ENCODE measurements at regions not wholly inside any gene's neighbourhood (a gene's known extent, or its start where the extent isn't known, plus 50 kb on each side); places are given as distances from the start of the nearest gene placed in this dataset.

- no peaks in the 10 kb centered on the region for H4K20me1 ChIP-seq (ENCODE audit: insufficient read depth, low read length)
- no peak overlapping the region for H3K9ac ChIP-seq (ENCODE audit: low read depth, low read length)
- no peak for TF ChIP-seq EZH2 (IDR thresholded peaks at IDR 0.05; ENCODE audit: borderline replicate concordance, low read depth, low read length, severe bottlenecking)
- no peak for TF ChIP-seq CTCF (IDR thresholded peaks at IDR 0.05; ENCODE audit: borderline replicate concordance, extremely low read depth, low read length, poor library complexity, severe bottlenecking)
- H3K79me2 ChIP-seq (ENCODE audit: insufficient read depth, low read length): no peaks in the 10 kb centered on the region
- no peak overlapping the region for H2AFZ ChIP-seq (ENCODE audit: low read depth, low read length)
- no peaks in the 10 kb centered on the region for H3K36me3 ChIP-seq (ENCODE audit: insufficient read depth, low read length)
- ATAC-seq (ENCODE audit: insufficient read depth, low read depth) (no peak), DNase-seq (no peak)
- H3K4me2 ChIP-seq (ENCODE audit: insufficient read depth, low read length): no peak overlapping the region
- no peak overlapping the region for H3K4me3 ChIP-seq (ENCODE audit: low read depth in 1 of 2, low read length in 2 of 2)
- H3K27me3 ChIP-seq (ENCODE audit: insufficient read depth, low read length, poor library complexity): peaks cover 4% of the 10 kb centered on the region
- H3K4me1 ChIP-seq (ENCODE audit: insufficient read depth, low read length): no peaks in the 10 kb centered on the region
- H3K9me3 ChIP-seq (ENCODE audit: insufficient read depth, low read length, severe bottlenecking): no peaks in the 10 kb centered on the region
- no peak overlapping the region for H3K27ac ChIP-seq (ENCODE audit: low read length)
Measured at GRCh38 chr11:130580891-130581492, 132.5 kb downstream of the ADAMTS15 start.

- Histone ChIP-seq H4K20me1 (ENCODE audit: insufficient read depth, low read length) (no peaks in the 10 kb centered on the region), H3K27me3 (ENCODE audit: insufficient read depth, low read length, poor library complexity) (peaks cover 4% of the 10 kb centered on the region), H3K9me3 (ENCODE audit: insufficient read depth, low read length, severe bottlenecking) (no peaks in the 10 kb centered on the region), H3K4me2 (ENCODE audit: insufficient read depth, low read length) (no peak overlapping the region), H3K4me3 (ENCODE audit: low read depth in 1 of 2, low read length in 2 of 2) (no peak overlapping the region), H3K36me3 (ENCODE audit: insufficient read depth, low read length) (no peaks in the 10 kb centered on the region), H2AFZ (ENCODE audit: low read depth, low read length) (no peak overlapping the region), H3K27ac (ENCODE audit: low read length) (no peak overlapping the region), H3K79me2 (ENCODE audit: insufficient read depth, low read length) (no peaks in the 10 kb centered on the region), H3K9ac (ENCODE audit: low read depth, low read length) (no peak overlapping the region), H3K4me1 (ENCODE audit: insufficient read depth, low read length) (no peaks in the 10 kb centered on the region)
- TF ChIP-seq CTCF (IDR thresholded peaks at IDR 0.05; ENCODE audit: borderline replicate concordance, extremely low read depth, low read length, poor library complexity, severe bottlenecking) (no peak), EZH2 (IDR thresholded peaks at IDR 0.05; ENCODE audit: borderline replicate concordance, low read depth, low read length, severe bottlenecking) (no peak)
- ATAC-seq (ENCODE audit: insufficient read depth, low read depth) (no peak), DNase-seq (no peak)
Measured at GRCh38 chr11:130581646-130582045, 133.2 kb downstream of the ADAMTS15 start.

GRCh38 chr11:130582176-130582575 lies 133.7 kb downstream of the ADAMTS15 start:
- H3K4me3 ChIP-seq (ENCODE audit: low read depth in 1 of 2, low read length in 2 of 2): no peak overlapping the region
- DNase-seq (no peak), ATAC-seq (ENCODE audit: insufficient read depth, low read depth) (no peak)
- H3K9me3 ChIP-seq (ENCODE audit: insufficient read depth, low read length, severe bottlenecking): no peaks in the 10 kb centered on the region
- no peaks in the 10 kb centered on the region for H3K4me1 ChIP-seq (ENCODE audit: insufficient read depth, low read length)
- H3K79me2 ChIP-seq (ENCODE audit: insufficient read depth, low read length): no peaks in the 10 kb centered on the region
- no peak for TF ChIP-seq EZH2 (IDR thresholded peaks at IDR 0.05; ENCODE audit: borderline replicate concordance, low read depth, low read length, severe bottlenecking)
- TF ChIP-seq CTCF (IDR thresholded peaks at IDR 0.05; ENCODE audit: borderline replicate concordance, extremely low read depth, low read length, poor library complexity, severe bottlenecking): no peak
- no peaks in the 10 kb centered on the region for H4K20me1 ChIP-seq (ENCODE audit: insufficient read depth, low read length)
- no peak overlapping the region for H3K4me2 ChIP-seq (ENCODE audit: insufficient read depth, low read length)
- no peak overlapping the region for H3K27ac ChIP-seq (ENCODE audit: low read length)
- no peaks in the 10 kb centered on the region for H3K36me3 ChIP-seq (ENCODE audit: insufficient read depth, low read length)
- H3K9ac ChIP-seq (ENCODE audit: low read depth, low read length): no peak overlapping the region
- H3K27me3 ChIP-seq (ENCODE audit: insufficient read depth, low read length, poor library complexity): peaks cover 4% of the 10 kb centered on the region
- H2AFZ ChIP-seq (ENCODE audit: low read depth, low read length): no peak overlapping the region
